ENCODE measurements at regions not wholly inside any gene's neighbourhood (a gene's known extent, or its start where the extent isn't known, plus 50 kb on each side); places are given as distances from the start of the nearest gene placed in this dataset.
A peak's percentile ranks its signal among the peaks of the same experiment; 100 is the strongest.

- in situ Hi-C loops (cut with MboI; ENCODE audit: low pct_unique_long_range_greater_than_20kb in 2 of 9, low sequenced_read_pairs in 9 of 9, unreplicated experiment in 9 of 9), result no loop called here
- H3K4me1 ChIP-seq (replicated peaks in 1 of 2), result peaks cover 21 to 23% of the 10 kb centered on the region in 2 donors
- H3K4me3 ChIP-seq, result no peak overlapping the region
- 2 to 61% (median 49%) methylated on average over 3 to 18 of the region's 26 CpGs; no CpG with 5 or more reads in 1 of the 10 experiments for WGBS, 10 experiments
- no peak overlapping the region for H3K27ac ChIP-seq
- ATAC-seq (replicated peaks in 6 of 8), result peak in 6 of 8 experiments; percentile 84 to 95 (median 86)
Observed at GRCh38 chr10:7475046-7475911, 64.4 kb upstream of the SFMBT2 start.

- Histone ChIP-seq H3K4me3 (no peak overlapping the region), H3K27ac (no peak overlapping the region), H3K4me1 (replicated peaks in 1 of 2) (peaks cover 21 to 23% of the 10 kb centered on the region in 2 donors)
- in situ Hi-C loops (cut with MboI; ENCODE audit: low pct_unique_long_range_greater_than_20kb in 2 of 9, low sequenced_read_pairs in 9 of 9, unreplicated experiment in 9 of 9), result no loop called here
- 10 to 100% (median 80%) methylated on average over 1 to 4 of the region's 7 CpGs; no CpG with 5 or more reads in 3 of the 10 experiments for WGBS, 10 experiments
- ATAC-seq (replicated peaks in 6 of 8), result no peak
Observed at GRCh38 chr10:7474388-7474787, 63.6 kb upstream of the SFMBT2 start.

GRCh38 chr10:7473474-7473873 lies 62.6 kb upstream of the SFMBT2 start:
- no peak for ATAC-seq (replicated peaks in 6 of 8)
- Histone ChIP-seq H3K4me1 (replicated peaks in 1 of 2) (peaks cover 21 to 23% of the 10 kb centered on the region in 2 donors), H3K4me3 (no peak overlapping the region), H3K27ac (no peak overlapping the region)
- in situ Hi-C loops (cut with MboI; ENCODE audit: low pct_unique_long_range_greater_than_20kb in 2 of 9, low sequenced_read_pairs in 9 of 9, unreplicated experiment in 9 of 9), result no loop called here

GRCh38 chr10:7471720-7472367 lies 61.0 kb upstream of the SFMBT2 start:
- in situ Hi-C loops (cut with MboI; ENCODE audit: low pct_unique_long_range_greater_than_20kb in 2 of 9, low sequenced_read_pairs in 9 of 9, unreplicated experiment in 9 of 9), result no loop called here
- peaks cover 21 to 25% of the 10 kb centered on the region in 2 donors for H3K4me1 ChIP-seq (replicated peaks in 1 of 2)
- H3K4me3 ChIP-seq, result no peak overlapping the region
- peak in 6 of 8 experiments; percentile 10 to 79 (median 68) for ATAC-seq (replicated peaks in 6 of 8)
- no peak overlapping the region for H3K27ac ChIP-seq
- 15 to 80% (median 45%) methylated on average over 1 to 8 of the region's 9 CpGs; no CpG with 5 or more reads in 1 of the 10 experiments for WGBS, 10 experiments

GRCh38 chr10:7470371-7470770 lies 59.5 kb upstream of the SFMBT2 start:
- 38 to 90% (median 70%) methylated on average over 1 to 2 of the region's 2 CpGs; no CpG with 5 or more reads in 1 of the 10 experiments for WGBS, 10 experiments
- in situ Hi-C loops (cut with MboI; ENCODE audit: low pct_unique_long_range_greater_than_20kb in 2 of 9, low sequenced_read_pairs in 9 of 9, unreplicated experiment in 9 of 9), result no loop called here
- Histone ChIP-seq H3K27ac (no peak overlapping the region), H3K4me1 (replicated peaks in 1 of 2) (peaks cover 14 to 19% of the 10 kb centered on the region in 2 donors), H3K4me3 (no peak overlapping the region)
- ATAC-seq (replicated peaks in 6 of 8), result no peak

- no peak for ATAC-seq (replicated peaks in 6 of 8)
- no peak overlapping the region for H3K27ac ChIP-seq
- in situ Hi-C loops (cut with MboI; ENCODE audit: low pct_unique_long_range_greater_than_20kb in 2 of 9, low sequenced_read_pairs in 9 of 9, unreplicated experiment in 9 of 9), result no loop called here
- 0 to 100% (median 75%) methylated on average over 1 to 6 of the region's 7 CpGs; no CpG with 5 or more reads in 1 of the 10 experiments for WGBS, 10 experiments
- H3K4me1 ChIP-seq (replicated peaks in 1 of 2), result peaks cover 5 to 14% of the 10 kb centered on the region in 2 donors
- no peak overlapping the region for H3K4me3 ChIP-seq
Observed at GRCh38 chr10:7467031-7467667, 56.3 kb upstream of the SFMBT2 start.

GRCh38 chr10:7464691-7465090 lies 53.9 kb upstream of the SFMBT2 start:
- no peak for ATAC-seq (replicated peaks in 6 of 8)

More at GRCh38 chr10:7464691-7465090, 53.9 kb upstream of the SFMBT2 start:
- WGBS, 10 experiments, result 12 to 100% (median 88%) methylated on average over 1 to 8 of the region's 8 CpGs
- in situ Hi-C loops (cut with MboI; ENCODE audit: low pct_unique_long_range_greater_than_20kb in 2 of 9, low sequenced_read_pairs in 9 of 9, unreplicated experiment in 9 of 9), result no loop called here
- peaks cover 0 to 7% of the 10 kb centered on the region in 2 donors for H3K4me1 ChIP-seq (replicated peaks in 1 of 2)
- no peak overlapping the region for H3K27ac ChIP-seq
- H3K4me3 ChIP-seq, result no peak overlapping the region
